22Rv1 (cell line): ENCODE measurements at regions not wholly inside any gene's neighbourhood (a gene's known extent, or its start where the extent isn't known, plus 50 kb on each side); places are given as distances from the start of the nearest gene placed in this dataset.

ENCODE experiments used
- CTCF ChIP-seq: fragments of 450-650 bp; IDR thresholded peaks from 2 replicates; pipeline ENCODE4 v1.5.1; 2017; ENCODE audit warnings: mild to moderate bottlenecking
- ZFX ChIP-seq: fragments of 450-650 bp; IDR thresholded peaks from 2 replicates; pipeline ENCODE4 v1.6.1; 2017; ENCODE audit warnings: antibody characterized with exemption, borderline replicate concordance

- TF ChIP-seq CTCF: no peak
- no peak for TF ChIP-seq ZFX
Observed at GRCh38 chr5:98365126-98365525, 408.3 kb upstream of the RGMB start.
